K562 (cell line): ENCODE measurements at regions not wholly inside any gene's neighbourhood (a gene's known extent, or its start where the extent isn't known, plus 50 kb on each side); places are given as distances from the start of the nearest gene placed in this dataset.
A peak's percentile ranks its signal among the peaks of the same experiment; 100 is the strongest.

ENCODE experiments used
- ATAC-seq: fragments of 200-7000 bp; cut with Tn5 transposase; 3 replicates; pipeline ENCODE4 v1.9.1; 2020; ENCODE audit warnings: moderate library complexity
- BruUV-seq: library from RNA; stranded (reverse); fragments of 400-500 nt; replicated peaks from 2 replicates; lab custom pipeline; 2021; lab: Mats Ljungman, UMichigan
- CTCF ChIA-PET: fragments of 300-600 bp; formaldehyde crosslinking; extraction: SDS; loops from one replicate; lab custom pipeline; 2021; ENCODE audit warnings: low intra/inter-chr PET ratio; lab: Yijun Ruan, JAX
- POLR2A ChIA-PET: fragments of 300-600, 350-650 bp; sonication (Branson Sonifier 250); formaldehyde crosslinking; extraction: SDS; loops from one replicate; lab custom pipeline; 2021; ENCODE audit warnings: antibody characterized with exemption, inconsistent platforms; lab: Yijun Ruan, JAX
- DNase-seq, 4 experiments: peaks; one replicate each; pipeline versions ENCODE4 v3.0.0 to v3.0.0-alpha.2; 2011 to 2018; ENCODE audit warnings: low spot score in 3 of 4, mixed read lengths in 3 of 4; ENCODE audit errors: extremely low read depth in 1 of 4
- FAIRE-seq: peaks from 2 replicates; lab custom pipeline; 2011; peaks lifted over from hg19 to GRCh38; lab: Jason Lieb, UNC
- H2AFZ ChIP-seq: 2 replicates; pipeline ENCODE4 v1.6.0; 2011; ENCODE audit warnings: low read depth, low read length, control low read depth, inconsistent platforms
- H3K27ac ChIP-seq: fragments of 200-600 bp; 3 replicates; pipeline ENCODE4 v1.8.0; 2011; ENCODE audit warnings: low read depth, mild to moderate bottlenecking, control low read depth, inconsistent platforms, low read length, moderate library complexity, mixed read lengths; ENCODE audit errors: extremely low read depth
- H3K27me3 ChIP-seq, 2 experiments: fragments of 300-600 bp in 1 of 2; 2 replicates in 1 of 2; 3 replicates in 1 of 2; pipeline versions ENCODE4 v1.6.0 to v1.8.0; 2011; ENCODE audit warnings: inconsistent platforms in 2 of 2, low read length in 2 of 2, mild to moderate bottlenecking in 1 of 2, mixed read lengths in 1 of 2, moderate library complexity in 1 of 2; ENCODE audit not compliant: control insufficient read depth in 2 of 2, insufficient read depth in 2 of 2
- H3K36me3 ChIP-seq: fragments of 300-600 bp; 3 replicates; pipeline ENCODE4 v1.8.0; 2011; ENCODE audit warnings: mild to moderate bottlenecking, low read length, inconsistent platforms; ENCODE audit not compliant: control insufficient read depth, insufficient read depth
- H3K4me1 ChIP-seq, 2 experiments: fragments of 200-600 bp in 1 of 2; replicated peaks in 1 of 2; 2 replicates in 1 of 2; 3 replicates in 1 of 2; pipeline versions ENCODE4 v1.5.1 to v1.8.0; 2011; ENCODE audit warnings: inconsistent platforms in 2 of 2, low read length in 2 of 2, mild to moderate bottlenecking in 1 of 2, mixed read lengths in 1 of 2, moderate library complexity in 1 of 2; ENCODE audit not compliant: control insufficient read depth in 2 of 2, insufficient read depth in 2 of 2
- H3K4me2 ChIP-seq: 2 replicates; pipeline ENCODE4 v1.6.1; 2011; ENCODE audit warnings: low read length, control low read depth, inconsistent platforms, mixed read lengths; ENCODE audit not compliant: insufficient read depth
- H3K4me3 ChIP-seq: fragments of 200-600 bp; sonication (generic), shearing (Covaris generic); 2 replicates; pipeline ENCODE4 v1.5.1; 2016; ENCODE audit warnings: control low read depth, inconsistent platforms
- H3K79me2 ChIP-seq: fragments of 200-600 bp; 3 replicates; pipeline ENCODE4 v1.8.0; 2011; ENCODE audit warnings: low read length, inconsistent platforms; ENCODE audit not compliant: control insufficient read depth, insufficient read depth
- H3K9ac ChIP-seq, 2 experiments: 2 replicates each; pipeline versions ENCODE4 v1.6.0 to v1.6.1; 2011; ENCODE audit warnings: low read depth in 2 of 2, low read length in 2 of 2, control low read depth in 1 of 2, inconsistent platforms in 1 of 2, mild to moderate bottlenecking in 1 of 2, mixed read lengths in 1 of 2; ENCODE audit not compliant: insufficient read depth in 1 of 2
- H3K9me1 ChIP-seq: one replicate; pipeline ENCODE4 v1.6.0; 2011; ENCODE audit warnings: inconsistent platforms, mild to moderate bottlenecking, low read length, moderate library complexity; ENCODE audit not compliant: control insufficient read depth, insufficient read depth
- H3K9me3 ChIP-seq: replicated peaks from 2 replicates; pipeline ENCODE4 v1.5.1; 2011; ENCODE audit warnings: low read depth, low read length, inconsistent platforms; ENCODE audit not compliant: control insufficient read depth, insufficient read depth
- H4K20me1 ChIP-seq: replicated peaks from 2 replicates; pipeline ENCODE4 v1.6.1; 2011; ENCODE audit warnings: low read length, inconsistent platforms, mixed read lengths; ENCODE audit not compliant: control insufficient read depth, insufficient read depth
- CEBPB ChIP-seq: fragments of 450-650 bp; IDR thresholded peaks from 2 replicates; pipeline ENCODE4 v1.6.1; 2016; ENCODE audit warnings: missing genetic modification characterization, missing compliant biosample characterization
- DMBX1 ChIP-seq: fragments of 250-450 bp; sonication (Bioruptor Pico); IDR thresholded peaks from 2 replicates; pipeline ENCODE4 v1.8.0; 2022; ENCODE audit warnings: inconsistent platforms, mild to moderate bottlenecking, moderate library complexity, borderline replicate concordance
- ETV5 ChIP-seq: sonication (generic); formaldehyde crosslinking; IDR thresholded peaks from 2 replicates; pipeline ENCODE4 v1.4.0; 2020; ENCODE audit warnings: low read depth, mild to moderate bottlenecking, missing genetic modification reagents
- GABPB2 ChIP-seq: fragments of 250-450 bp; sonication (Bioruptor Pico); conservative IDR thresholded peaks from 2 replicates; pipeline ENCODE4 v1.5.1; 2021; ENCODE audit warnings: mild to moderate bottlenecking
- GATAD2B ChIP-seq: fragments of 450-650 bp; IDR thresholded peaks from 2 replicates; pipeline ENCODE4 v1.6.1; 2017; ENCODE audit warnings: mild to moderate bottlenecking, borderline replicate concordance
- HDAC2 ChIP-seq: fragments of 450-650 bp; IDR thresholded peaks from 2 replicates; pipeline ENCODE4 v1.6.1; 2016; ENCODE audit warnings: mild to moderate bottlenecking
- HMG20B ChIP-seq: fragments of 250-450 bp; sonication (Bioruptor Pico); IDR thresholded peaks from 2 replicates; pipeline ENCODE4 v1.5.0; 2021; ENCODE audit warnings: mild to moderate bottlenecking
- HMGN3 ChIP-seq: IDR thresholded peaks from 2 replicates; pipeline ENCODE4 v1.6.1; 2011; ENCODE audit warnings: borderline replicate concordance, low read depth, mild to moderate bottlenecking, mixed read lengths, low read length; ENCODE audit not compliant: insufficient read length; ENCODE audit errors: extremely low read depth
- KDM1A ChIP-seq, 2 experiments: fragments of 450-650 bp; IDR thresholded peaks; 2 replicates each; pipeline ENCODE4 v1.6.1; 2016; ENCODE audit warnings: mild to moderate bottlenecking in 2 of 2
- NCOA1 ChIP-seq: fragments of 450-650 bp; IDR thresholded peaks from 2 replicates; pipeline ENCODE4 v1.6.1; 2016; ENCODE audit warnings: low read depth
- SMAD2 ChIP-seq: fragments of 150-350 bp; IDR thresholded peaks from 2 replicates; pipeline ENCODE4 v1.6.1; 2014; ENCODE audit warnings: low read depth, mild to moderate bottlenecking, low read length
- SMARCE1 ChIP-seq: fragments of 450-650 bp; IDR thresholded peaks from 2 replicates; pipeline ENCODE4 v1.7.1; 2016; ENCODE audit warnings: mild to moderate bottlenecking
- SP1 ChIP-seq: sonication (generic); formaldehyde crosslinking; IDR thresholded peaks from 2 replicates; pipeline ENCODE4 v1.8.1; 2022; ENCODE audit warnings: mild to moderate bottlenecking, missing genetic modification reagents
- TEAD1 ChIP-seq, 2 experiments: fragments of 450-650 bp in 1 of 2; sonication (generic) in 1 of 2; formaldehyde crosslinking; IDR thresholded peaks; 2 replicates each; pipeline versions ENCODE4 v1.4.0 to v1.8.0; 2020 to 2022; ENCODE audit warnings: mild to moderate bottlenecking in 2 of 2, missing genetic modification reagents in 1 of 2
- TOE1 ChIP-seq, 2 experiments: fragments of 450-650 bp in 1 of 2; sonication (generic) in 1 of 2; formaldehyde crosslinking in 1 of 2; IDR thresholded peaks; 2 replicates each; pipeline versions ENCODE4 v1.7.1 to v1.8.0; 2016 to 2022; ENCODE audit warnings: borderline replicate concordance in 2 of 2, mild to moderate bottlenecking in 2 of 2, antibody characterized with exemption in 1 of 2, inconsistent platforms in 1 of 2, low read depth in 1 of 2, missing genetic modification reagents in 1 of 2, moderate library complexity in 1 of 2
- U2AF1 ChIP-seq: fragments of 200-400 bp; formaldehyde crosslinking; optimal IDR thresholded peaks from 2 replicates; pipeline ENCODE3; 2017; ENCODE audit warnings: mild to moderate bottlenecking, low read depth, low read length, moderate library complexity
- ZBED1 ChIP-seq: IDR thresholded peaks from 2 replicates; pipeline ENCODE4 v1.6.1; 2014
- ZNF584 ChIP-seq: fragments of 200-800 bp; sonication (Bioruptor generic); IDR thresholded peaks from 2 replicates; pipeline ENCODE4 v1.6.1; 2016; ENCODE audit warnings: low read depth, mild to moderate bottlenecking, missing genetic modification characterization, missing compliant biosample characterization
- WGBS: fragments of 100-300 bp; shearing (Covaris generic); methylation state at CpG from one replicate; pipeline ENCODE4 v1.1.6; 2016; ENCODE audit warnings: low coverage, mixed read lengths; ENCODE audit not compliant: insufficient coverage; ENCODE audit errors: missing lambda C conversion rate; 5-methylcytosine and 5-hydroxymethylcytosine counted together
- in situ Hi-C: fragments of 300-500 bp; cut with MboI; formaldehyde crosslinking; loops from 4 replicates; pipeline ENCODE4 v1.15.0; 2018; ENCODE audit warnings: inconsistent platforms, mixed read lengths
- intact Hi-C: fragments of 100-400 bp; cut with micrococcal nuclease; formaldehyde crosslinking; loops from 2 replicates; pipeline ENCODE4 v1.14.2; 2022
- TF ChIP-seq, protein P1 (sequence below): fragments of 250-450 bp; sonication (Bioruptor Pico); IDR thresholded peaks from 2 replicates; pipeline ENCODE4 v1.4.0; 2020

DNA sequence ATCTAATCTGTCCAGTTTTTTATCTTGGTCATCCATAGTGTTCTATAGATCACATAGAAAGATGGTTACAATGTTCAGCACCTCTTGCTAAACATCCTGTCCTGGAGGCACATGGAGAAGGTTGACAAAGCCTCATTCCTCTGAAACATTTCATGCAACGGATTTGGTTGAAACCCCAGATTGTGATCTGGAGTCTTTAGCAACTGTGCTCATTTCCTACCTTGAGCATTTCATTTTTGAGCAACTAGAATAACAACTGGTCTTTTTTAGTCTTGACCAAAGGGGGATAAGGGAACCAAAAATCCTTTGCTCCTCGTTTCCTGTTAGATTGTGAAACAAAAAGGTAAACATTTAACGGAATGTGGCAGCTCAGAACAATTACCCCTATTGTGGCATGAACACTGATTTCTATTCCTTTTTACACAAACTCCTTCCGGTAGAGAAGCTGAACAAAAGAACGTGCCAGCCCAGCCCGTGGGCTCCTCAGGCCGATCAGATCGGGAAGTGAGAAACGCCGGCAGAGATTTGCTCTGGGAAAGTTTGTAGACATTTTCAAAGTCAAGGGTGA, 94.7 kb upstream of the ERRFI1 start:
- no peak overlapping the region for H3K4me3 ChIP-seq
- WGBS = 39% methylated on average over 10 of the region's 10 CpGs
- H3K36me3 ChIP-seq = no peaks in the 10 kb centered on the region
- H3K27ac ChIP-seq = peak overlapping the region; percentile 88
- ATAC-seq = no peak
- intact Hi-C loops = no loop called here
- H3K4me1 ChIP-seq = peaks cover 20 to 32% of the 10 kb centered on the region in 2 experiments
- ChIA-PET POLR2A (interaction anchor here (0.7 kb wide), 1 partner anchor 21 kb away, joined by 3 read pairs; no protein-coding TSS in a partner anchor), CTCF (no interaction called here)
- H3K4me2 ChIP-seq = peak overlapping the region; percentile 53; the same call in 1 of the 2 replicates
- TF ChIP-seq CEBPB (tag) (peak; percentile 26; the same call in 1 of the 2 replicates), GATAD2B (no peak), NCOA1 (no peak), TEAD1 (CRISPR knock-in tag; IDR thresholded peaks at IDR 0.05) (no peak), GABPB2 (CRISPR knock-in tag) (no peak), ZBED1 (no peak), U2AF1 (no peak), SP1 (no peak), SMARCE1 (no peak), ETV5 (CRISPR knock-in tag) (no peak), KDM1A (IDR thresholded peaks at IDR 0.05) (0 out of 4 replicates have a peak, but pooled peaks of 1 of the 2 experiments have one; percentile 17), ZNF584 (CRISPR knock-in tag) (no peak), TOE1 (IDR thresholded peaks at IDR 0.05; ENCODE audit: borderline replicate concordance) (no peak), TOE1 (CRISPR knock-in tag; IDR thresholded peaks at IDR 0.05; ENCODE audit: borderline replicate concordance, low read depth) (no peak), SMAD2 (no peak), HDAC2 (no peak), HMG20B (CRISPR knock-in tag) (no peak), DMBX1 (CRISPR knock-in tag) (peak; percentile 6; the same call in 1 of the 2 replicates), HMGN3 (no peak)
- TF ChIP-seq, protein P1, sequence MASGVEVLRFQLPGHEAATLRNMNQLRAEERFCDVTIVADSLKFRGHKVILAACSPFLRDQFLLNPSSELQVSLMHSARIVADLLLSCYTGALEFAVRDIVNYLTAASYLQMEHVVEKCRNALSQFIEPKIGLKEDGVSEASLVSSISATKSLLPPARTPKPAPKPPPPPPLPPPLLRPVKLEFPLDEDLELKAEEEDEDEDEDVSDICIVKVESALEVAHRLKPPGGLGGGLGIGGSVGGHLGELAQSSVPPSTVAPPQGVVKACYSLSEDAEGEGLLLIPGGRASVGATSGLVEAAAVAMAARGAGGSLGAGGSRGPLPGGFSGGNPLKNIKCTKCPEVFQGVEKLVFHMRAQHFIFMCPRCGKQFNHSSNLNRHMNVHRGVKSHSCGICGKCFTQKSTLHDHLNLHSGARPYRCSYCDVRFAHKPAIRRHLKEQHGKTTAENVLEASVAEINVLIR = no peak
- no peak for DNase-seq
- H3K79me2 ChIP-seq = no peaks in the 10 kb centered on the region
- no peaks in the 10 kb centered on the region for H3K9me1 ChIP-seq
- no peaks in the 10 kb centered on the region for H4K20me1 ChIP-seq
- in situ Hi-C loops = no loop called here
- no TSS peak for BruUV-seq
- no peaks in the 10 kb centered on the region for H3K27me3 ChIP-seq
- no peak for FAIRE-seq
- peak overlapping the region; percentile 95 for H2AFZ ChIP-seq
- H3K9me3 ChIP-seq = no peaks in the 10 kb centered on the region
- peak overlapping the region in 1 of 2 experiments; percentile 47; a peak in 1 of 4 replicates for H3K9ac ChIP-seq
